Panc1 (cell line): ENCODE measurements at regions not wholly inside any gene's neighbourhood (a gene's known extent, or its start where the extent isn't known, plus 50 kb on each side); places are given as distances from the start of the nearest gene placed in this dataset.

Source experiments
- ATAC-seq: fragments of 200-7000 bp; cut with Tn5 transposase; 2 replicates; pipeline ENCODE4 v1.9.1; 2020; ENCODE audit warnings: mild to moderate bottlenecking, moderate library complexity
- BruUV-seq: library from RNA; stranded (reverse); fragments of 400-500 nt; replicated peaks from 2 replicates; lab custom pipeline; 2021; lab: Mats Ljungman, UMichigan
- CTCF ChIA-PET: fragments of 300-600 bp; sonication (Branson Sonifier 250); formaldehyde crosslinking; loops from one replicate; lab custom pipeline; 2022; ENCODE audit warnings: antibody characterized with exemption; lab: Charles Lee
- POLR2A ChIA-PET: fragments of 300-600 bp; sonication (Branson Sonifier 250); formaldehyde crosslinking; loops from one replicate; lab custom pipeline; 2022; ENCODE audit warnings: antibody characterized with exemption; lab: Charles Lee
- DNase-seq: peaks from one replicate; pipeline ENCODE4 v3.0.0-alpha.2; 2010; ENCODE audit warnings: low read depth, low spot score
- H3K27ac ChIP-seq: 2 replicates; pipeline ENCODE4 v1.5.1; 2011; ENCODE audit warnings: mild to moderate bottlenecking, low read length, inconsistent platforms
- H3K27me3 ChIP-seq: fragments of 200-500 bp; sonication (Bioruptor generic); 2 replicates; pipeline ENCODE4 v1.6.0; 2014; ENCODE audit warnings: low read length, inconsistent platforms; ENCODE audit not compliant: control insufficient read depth, insufficient read depth
- H3K36me3 ChIP-seq: fragments of 200-500 bp; sonication (Bioruptor generic); 2 replicates; pipeline ENCODE4 v1.5.1; 2014; ENCODE audit warnings: inconsistent platforms, mild to moderate bottlenecking, low read length, moderate library complexity; ENCODE audit not compliant: control insufficient read depth, insufficient read depth
- H3K4me1 ChIP-seq: 2 replicates; pipeline ENCODE4 v1.5.1; 2011; ENCODE audit warnings: inconsistent platforms, mild to moderate bottlenecking, low read length, moderate library complexity; ENCODE audit not compliant: control insufficient read depth, insufficient read depth
- H3K4me3 ChIP-seq, 2 experiments: 2 replicates each; pipeline ENCODE4 v1.5.1; 2011 to 2012; ENCODE audit warnings: low read depth in 2 of 2, low read length in 2 of 2, mild to moderate bottlenecking in 2 of 2, inconsistent platforms in 1 of 2, moderate library complexity in 1 of 2
- H3K9me3 ChIP-seq: fragments of 200-500 bp; sonication (Bioruptor generic); 2 replicates; pipeline ENCODE4 v1.5.1; 2014; ENCODE audit warnings: low read depth, mild to moderate bottlenecking, inconsistent platforms, low read length, moderate library complexity; ENCODE audit not compliant: control insufficient read depth, insufficient read depth
- CTCF ChIP-seq: fragments of 450-650 bp; IDR thresholded peaks from 2 replicates; pipeline ENCODE4 v1.5.1; 2017; ENCODE audit warnings: mild to moderate bottlenecking
- POLR2AphosphoS5 ChIP-seq: IDR thresholded peaks from 2 replicates; pipeline ENCODE4 v1.6.1; 2012; ENCODE audit warnings: mild to moderate bottlenecking, low read depth, low read length, moderate library complexity
- REST ChIP-seq, 2 experiments: IDR thresholded peaks; 2 replicates each; pipeline ENCODE4 v1.6.1; 2011 to 2012; ENCODE audit warnings: low read depth in 2 of 2, control low read depth in 1 of 2, low read length in 1 of 2, mild to moderate bottlenecking in 1 of 2, moderate library complexity in 1 of 2; ENCODE audit not compliant: insufficient read depth in 1 of 2
- SIN3A ChIP-seq: IDR thresholded peaks from 2 replicates; pipeline ENCODE4 v1.6.1; 2012; ENCODE audit warnings: low read depth, mild to moderate bottlenecking, low read length, moderate library complexity, borderline replicate concordance; ENCODE audit not compliant: insufficient read depth
- TCF7L2 ChIP-seq: IDR thresholded peaks from 2 replicates; pipeline ENCODE4 v1.6.1; 2011; ENCODE audit warnings: mild to moderate bottlenecking, low read depth, low read length, inconsistent platforms
- in situ Hi-C: cut with HindIII; loops from 2 replicates; pipeline ENCODE4 v1.10.0; 2016; ENCODE audit warnings: low sequenced_read_pairs, low pct_unique_long_range_greater_than_20kb
- intact Hi-C: fragments of 100-400 bp; cut with micrococcal nuclease; formaldehyde crosslinking; loops from one replicate; pipeline ENCODE4 v1.10.0; 2022; ENCODE audit not compliant: unreplicated experiment

- H3K27me3 ChIP-seq: no peaks in the 10 kb centered on the region
- POLR2A ChIA-PET: no interaction called here
- in situ Hi-C loops: no loop called here
These were observed 867.0 kb upstream of the CNTN5 start for GRCh38 chr11:98153752-98154151.

GRCh38 chr11:98155696-98156095, 865.1 kb upstream of the CNTN5 start:
- H3K4me1 ChIP-seq: no peaks in the 10 kb centered on the region
- H3K27ac ChIP-seq: no peak overlapping the region
- ChIA-PET POLR2A (no interaction called here), CTCF (no interaction called here)
- intact Hi-C loops: no loop called here
- no TSS peak for BruUV-seq
- TF ChIP-seq TCF7L2: no peak
- TF ChIP-seq SIN3A: no peak
- TF ChIP-seq POLR2AphosphoS5: no peak
- TF ChIP-seq CTCF: no peak
- no peak for TF ChIP-seq REST (IDR thresholded peaks at IDR 0.05; ENCODE audit: insufficient read depth in 1 of 2, low read depth in 2 of 2, low read length in 1 of 2)
- H3K9me3 ChIP-seq: peaks cover 3% of the 10 kb centered on the region; the same call in 1 of the 2 replicates
- DNase-seq (no peak), ATAC-seq (no peak)
- in situ Hi-C loops: no loop called here
- no peaks in the 10 kb centered on the region for H3K36me3 ChIP-seq
- no peak overlapping the region for H3K4me3 ChIP-seq
- no peaks in the 10 kb centered on the region for H3K27me3 ChIP-seq

More at GRCh38 chr11:98153752-98154151, 867.0 kb upstream of the CNTN5 start:
- DNase-seq (no peak), ATAC-seq (no peak)
- Histone ChIP-seq H3K9me3 (no peaks in the 10 kb centered on the region), H3K36me3 (no peaks in the 10 kb centered on the region), H3K4me3 (no peak overlapping the region), H3K4me1 (no peaks in the 10 kb centered on the region), H3K27ac (no peak overlapping the region)
- CTCF ChIA-PET: no interaction called here
- no TSS peak for BruUV-seq
- no peak for TF ChIP-seq POLR2AphosphoS5
- TF ChIP-seq CTCF: no peak
- no peak for TF ChIP-seq SIN3A
- TF ChIP-seq REST (IDR thresholded peaks at IDR 0.05; ENCODE audit: insufficient read depth in 1 of 2, low read depth in 2 of 2, low read length in 1 of 2): no peak
- no peak for TF ChIP-seq TCF7L2
- intact Hi-C loops: no loop called here
